Calu3 (cell line): ENCODE measurements at regions not wholly inside any gene's neighbourhood (a gene's known extent, or its start where the extent isn't known, plus 50 kb on each side); places are given as distances from the start of the nearest gene placed in this dataset.

ENCODE experiments used
- BruUV-seq: library from RNA; stranded (reverse); fragments of 400-500 nt; replicated peaks from 2 replicates; lab custom pipeline; 2021; lab: Mats Ljungman, UMichigan
- CTCF ChIA-PET: fragments of 300-600 bp; sonication (Branson Sonifier 250); formaldehyde crosslinking; loops from one replicate; lab custom pipeline; 2022; ENCODE audit warnings: antibody characterized with exemption; lab: Charles Lee
- DNase-seq: peaks from one replicate; pipeline ENCODE4 v3.0.0; 2022
- H3K27ac Mint-ChIP-seq: one replicate; pipeline ENCODE4 v1.8.0; 2022; ENCODE audit warnings: mixed read lengths; ENCODE audit not compliant: unreplicated experiment
- H3K27me3 Mint-ChIP-seq: one replicate; pipeline ENCODE4 v1.8.0; 2022; ENCODE audit warnings: mixed read lengths; ENCODE audit not compliant: unreplicated experiment
- H3K36me3 Mint-ChIP-seq: one replicate; pipeline ENCODE4 v1.8.0; 2022; ENCODE audit warnings: mild to moderate bottlenecking, moderate library complexity, mixed read lengths; ENCODE audit not compliant: insufficient read depth, unreplicated experiment
- H3K4me1 Mint-ChIP-seq: one replicate; pipeline ENCODE4 v1.8.0; 2022; ENCODE audit warnings: mild to moderate bottlenecking, low read depth, mixed read lengths; ENCODE audit not compliant: unreplicated experiment
- H3K4me3 Mint-ChIP-seq: one replicate; pipeline ENCODE4 v1.8.0; 2022; ENCODE audit warnings: mild to moderate bottlenecking, low read depth, moderate library complexity, mixed read lengths; ENCODE audit not compliant: unreplicated experiment
- H3K9me3 Mint-ChIP-seq: one replicate; pipeline ENCODE4 v1.8.0; 2022; ENCODE audit warnings: low read depth, mixed read lengths; ENCODE audit not compliant: unreplicated experiment
- intact Hi-C: fragments of 100-400 bp; cut with micrococcal nuclease; formaldehyde crosslinking; loops from one replicate; pipeline ENCODE4 v1.10.0; 2022; ENCODE audit not compliant: unreplicated experiment
- TF ChIP-seq, protein P1 (sequence below): fragments of 200-600 bp; IDR thresholded peaks from one replicate; pipeline ENCODE4 v1.8.0; 2022; ENCODE audit warnings: antibody characterized with exemption; ENCODE audit not compliant: unreplicated experiment

DNA sequence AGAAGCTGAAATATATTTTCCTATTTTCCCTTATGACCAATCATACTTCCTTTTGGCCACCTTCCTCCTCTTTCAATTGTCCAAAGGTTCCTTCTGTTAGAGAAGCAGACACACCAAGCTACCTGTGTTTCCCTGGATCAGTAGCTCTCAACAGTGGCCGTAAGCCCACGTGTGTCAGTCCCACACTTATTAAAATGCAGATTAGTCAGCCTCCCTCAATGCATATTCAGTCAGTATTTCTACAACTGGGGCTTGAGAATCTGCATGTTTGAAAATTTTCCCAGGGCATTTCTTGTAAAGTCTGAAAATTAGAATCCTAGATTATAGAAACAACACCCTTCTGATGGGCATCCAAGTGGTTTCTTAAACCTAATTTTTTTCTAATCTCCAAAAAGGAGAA, 54.0 kb upstream of the ITPRID2 start:
- intact Hi-C loops = loop anchor here (2.0 kb wide), 1 partner anchor 25 kb away; no protein-coding TSS in a partner anchor
- H3K4me1 Mint-ChIP-seq = peaks cover 61% of the 10 kb centered on the region
- H3K36me3 Mint-ChIP-seq = no peaks in the 10 kb centered on the region
- H3K9me3 Mint-ChIP-seq = no peaks in the 10 kb centered on the region
- DNase-seq = no peak
- peak overlapping the region; percentile 25 for H3K4me3 Mint-ChIP-seq
- H3K27ac Mint-ChIP-seq = peak overlapping the region; percentile 80
- TF ChIP-seq, protein P1, sequence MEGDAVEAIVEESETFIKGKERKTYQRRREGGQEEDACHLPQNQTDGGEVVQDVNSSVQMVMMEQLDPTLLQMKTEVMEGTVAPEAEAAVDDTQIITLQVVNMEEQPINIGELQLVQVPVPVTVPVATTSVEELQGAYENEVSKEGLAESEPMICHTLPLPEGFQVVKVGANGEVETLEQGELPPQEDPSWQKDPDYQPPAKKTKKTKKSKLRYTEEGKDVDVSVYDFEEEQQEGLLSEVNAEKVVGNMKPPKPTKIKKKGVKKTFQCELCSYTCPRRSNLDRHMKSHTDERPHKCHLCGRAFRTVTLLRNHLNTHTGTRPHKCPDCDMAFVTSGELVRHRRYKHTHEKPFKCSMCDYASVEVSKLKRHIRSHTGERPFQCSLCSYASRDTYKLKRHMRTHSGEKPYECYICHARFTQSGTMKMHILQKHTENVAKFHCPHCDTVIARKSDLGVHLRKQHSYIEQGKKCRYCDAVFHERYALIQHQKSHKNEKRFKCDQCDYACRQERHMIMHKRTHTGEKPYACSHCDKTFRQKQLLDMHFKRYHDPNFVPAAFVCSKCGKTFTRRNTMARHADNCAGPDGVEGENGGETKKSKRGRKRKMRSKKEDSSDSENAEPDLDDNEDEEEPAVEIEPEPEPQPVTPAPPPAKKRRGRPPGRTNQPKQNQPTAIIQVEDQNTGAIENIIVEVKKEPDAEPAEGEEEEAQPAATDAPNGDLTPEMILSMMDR = no peak
- BruUV-seq = no TSS peak
- H3K27me3 Mint-ChIP-seq = no peaks in the 10 kb centered on the region
- CTCF ChIA-PET = interaction anchor here (1.4 kb wide), 1 partner anchor 95 kb away, joined by 3 read pairs; no protein-coding TSS in a partner anchor

- Mint-ChIP-seq H3K36me3 (peaks cover 4% of the 10 kb centered on the region), H3K4me3 (no peak overlapping the region), H3K27ac (peak overlapping the region; percentile 45), H3K27me3 (no peaks in the 10 kb centered on the region), H3K4me1 (peaks cover 81% of the 10 kb centered on the region), H3K9me3 (no peaks in the 10 kb centered on the region)
- CTCF ChIA-PET = interaction anchor here (0.7 to 1.9 kb wide), 4 partner anchors 10 to 61 kb away, joined by 3 to 7 read pairs (median 5); no protein-coding TSS in a partner anchor
- no TSS peak for BruUV-seq
- DNase-seq = no peak
- intact Hi-C loops = loop anchor here (5.0 kb wide), 1 partner anchor 98 kb away; no protein-coding TSS in a partner anchor
- TF ChIP-seq, protein P1 = no peak
Measured at GRCh38 chr2:181839811-181840210, 51.7 kb upstream of the ITPRID2 start.

DNA sequence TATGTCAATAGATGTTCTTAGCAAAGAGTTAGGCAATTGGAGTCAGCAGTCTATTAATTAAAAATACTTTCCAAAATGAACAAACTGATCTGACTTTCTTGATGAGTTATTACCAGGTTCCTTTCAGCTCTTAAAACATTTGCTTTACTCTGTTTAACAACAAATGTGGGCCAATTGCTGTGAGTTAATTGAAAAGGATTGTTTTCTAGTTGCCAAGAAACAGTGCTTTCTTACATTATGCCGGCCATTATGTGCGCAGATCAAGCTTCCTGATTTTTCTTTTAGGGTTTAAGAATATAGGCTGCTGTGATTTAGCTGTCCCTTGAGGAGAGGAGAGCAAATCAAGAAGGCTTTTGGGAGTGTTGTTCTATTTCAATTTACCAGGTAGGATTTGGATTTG, 50.5 kb upstream of the ITPRID2 start:
- CTCF ChIA-PET = interaction anchor here (0.6 to 1.9 kb wide), 4 partner anchors 9 to 595 kb away, joined by 3 to 8 read pairs (median 5); no protein-coding TSS in a partner anchor
- no TSS peak for BruUV-seq
- TF ChIP-seq, protein P1 = no peak

More for the DNA sequence above, 50.5 kb upstream of the ITPRID2 start:
- intact Hi-C loops = loop anchor here (5.0 kb wide), 1 partner anchor 99 kb away; no protein-coding TSS in a partner anchor
- peak overlapping the region; percentile 89 for H3K27ac Mint-ChIP-seq
- peak overlapping the region; percentile 25 for H3K4me3 Mint-ChIP-seq
- peaks cover 4% of the 10 kb centered on the region for H3K36me3 Mint-ChIP-seq
- H3K9me3 Mint-ChIP-seq = no peaks in the 10 kb centered on the region
- DNase-seq = no peak
- H3K4me1 Mint-ChIP-seq = peaks cover 82% of the 10 kb centered on the region
- H3K27me3 Mint-ChIP-seq = no peaks in the 10 kb centered on the region
